HEK293T (cell line): ENCODE measurements at regions not wholly inside any gene's neighbourhood (a gene's known extent, or its start where the extent isn't known, plus 50 kb on each side); places are given as distances from the start of the nearest gene placed in this dataset.

Experiments
- BHLHE40 ChIP-seq: fragments of 450-650 bp; IDR thresholded peaks from 2 replicates; pipeline ENCODE4 v1.6.1; 2016; ENCODE audit warnings: mild to moderate bottlenecking, moderate library complexity, borderline replicate concordance
- FOXK2 ChIP-seq: fragments of 450-650 bp; IDR thresholded peaks from 2 replicates; pipeline ENCODE4 v1.6.1; 2016; ENCODE audit warnings: mild to moderate bottlenecking
- FOXM1 ChIP-seq: fragments of 450-650 bp; IDR thresholded peaks from 2 replicates; pipeline ENCODE4 v1.6.1; 2017; ENCODE audit warnings: mild to moderate bottlenecking, borderline replicate concordance
- LEF1 ChIP-seq: fragments of 450-650 bp; IDR thresholded peaks from 2 replicates; pipeline ENCODE4 v1.6.1; 2017; ENCODE audit warnings: mild to moderate bottlenecking, borderline replicate concordance
- TARDBP ChIP-seq: fragments of 450-650 bp; IDR thresholded peaks from 2 replicates; pipeline ENCODE4 v1.6.1; 2016

- no peak for TF ChIP-seq TARDBP
- no peak for TF ChIP-seq FOXM1
- no peak for TF ChIP-seq FOXK2
- TF ChIP-seq LEF1: no peak
- no peak for TF ChIP-seq BHLHE40
Measured at GRCh38 chr10:117865945-117866344, 180.8 kb downstream of the RAB11FIP2 start.
